Neural progenitor cell (in vitro differentiated cells): ENCODE measurements at regions not wholly inside any gene's neighbourhood (a gene's known extent, or its start where the extent isn't known, plus 50 kb on each side); places are given as distances from the start of the nearest gene placed in this dataset.

Source experiments
- DNase-seq: peaks from one replicate; pipeline ENCODE4 v3.0.0-alpha.2; 2016; ENCODE audit warnings: low spot score
- H2AFZ ChIP-seq: fragments of 200-600 bp; sonication (generic); replicated peaks from 2 replicates; pipeline ENCODE4 v1.6.1; 2016; ENCODE audit warnings: antibody characterized with exemption
- H3F3A ChIP-seq: fragments of 200-600 bp; sonication (generic); 2 replicates; pipeline ENCODE4 v1.6.1; 2016; ENCODE audit warnings: antibody characterized with exemption, low read depth
- H3K27ac ChIP-seq: fragments of 200-600 bp; sonication (generic); 2 replicates; pipeline ENCODE4 v1.5.1; 2016; ENCODE audit warnings: mild to moderate bottlenecking
- H3K27me3 ChIP-seq: fragments of 200-600 bp; sonication (generic); 2 replicates; pipeline ENCODE4 v1.6.1; 2016; ENCODE audit warnings: mild to moderate bottlenecking, moderate library complexity
- H3K36me3 ChIP-seq: fragments of 200-600 bp; sonication (generic); 2 replicates; pipeline ENCODE4 v1.5.1; 2016
- H3K4me1 ChIP-seq: fragments of 200-600 bp; sonication (generic); 2 replicates; pipeline ENCODE4 v1.6.1; 2016; ENCODE audit warnings: mixed run types
- H3K4me2 ChIP-seq: fragments of 200-600 bp; sonication (generic); 2 replicates; pipeline ENCODE4 v1.6.1; 2016
- H3K4me3 ChIP-seq: fragments of 200-600 bp; sonication (generic); 2 replicates; pipeline ENCODE4 v1.5.1; 2016
- H3K79me2 ChIP-seq: fragments of 200-600 bp; sonication (generic); 2 replicates; pipeline ENCODE4 v1.6.1; 2016; ENCODE audit warnings: low read depth
- H3K9ac ChIP-seq: fragments of 200-600 bp; sonication (generic); 2 replicates; pipeline ENCODE4 v1.6.1; 2016
- H3K9me3 ChIP-seq: fragments of 200-600 bp; sonication (generic); 2 replicates; pipeline ENCODE4 v1.5.1; 2016; ENCODE audit warnings: low read depth
- H4K20me1 ChIP-seq: fragments of 200-600 bp; sonication (generic); 2 replicates; pipeline ENCODE4 v1.6.1; 2016; ENCODE audit warnings: low read depth
- H3K27ac Mint-ChIP-seq: 3 replicates; pipeline ENCODE4 v1.8.0; 2021; ENCODE audit warnings: mixed read lengths
- H3K27me3 Mint-ChIP-seq: 2 replicates; pipeline ENCODE4 v1.8.0; 2022; ENCODE audit warnings: low read depth, mild to moderate bottlenecking, inconsistent platforms, moderate library complexity, mixed read lengths; ENCODE audit not compliant: insufficient read depth
- H3K36me3 Mint-ChIP-seq: 3 replicates; pipeline ENCODE4 v1.8.0; 2021; ENCODE audit warnings: mixed read lengths
- H3K4me1 Mint-ChIP-seq: 3 replicates; pipeline ENCODE4 v1.8.0; 2021; ENCODE audit warnings: mixed read lengths
- H3K4me3 Mint-ChIP-seq: 3 replicates; pipeline ENCODE4 v1.8.0; 2021; ENCODE audit warnings: mild to moderate bottlenecking, moderate library complexity, mixed read lengths
- H3K9me3 Mint-ChIP-seq: 3 replicates; pipeline ENCODE4 v1.8.0; 2020; ENCODE audit warnings: mixed read lengths
- CTCF ChIP-seq: fragments of 200-600 bp; sonication (generic); IDR thresholded peaks from 2 replicates; pipeline ENCODE4 v1.5.1; 2017; ENCODE audit warnings: antibody characterized with exemption, mild to moderate bottlenecking
- EZH2 ChIP-seq: fragments of 200-600 bp; sonication (generic); IDR thresholded peaks from 2 replicates; pipeline ENCODE4 v1.6.1; 2017; ENCODE audit warnings: antibody characterized with exemption, mild to moderate bottlenecking, moderate library complexity
- EZH2phosphoT487 ChIP-seq: fragments of 200-600 bp; sonication (generic); IDR thresholded peaks from 2 replicates; pipeline ENCODE4 v1.6.1; 2017; ENCODE audit warnings: antibody characterized with exemption

GRCh38 chrX:115894087-115894486, 276.5 kb upstream of the AGTR2 start:
- H3K36me3 Mint-ChIP-seq: peaks cover 55% of the 10 kb centered on the region
- Histone ChIP-seq H3K4me2 (no peak overlapping the region), H3K27ac (no peak overlapping the region), H4K20me1 (peaks cover 30% of the 10 kb centered on the region), H2AFZ (no peak overlapping the region), H3K79me2 (peaks cover 18% of the 10 kb centered on the region), H3F3A (peaks cover 6% of the 10 kb centered on the region), H3K4me1 (no peaks in the 10 kb centered on the region), H3K4me3 (no peak overlapping the region), H3K9ac (no peak overlapping the region), H3K27me3 (no peaks in the 10 kb centered on the region), H3K9me3 (no peaks in the 10 kb centered on the region), H3K36me3 (no peaks in the 10 kb centered on the region)
- no peak overlapping the region for H3K27ac Mint-ChIP-seq
- peak; percentile 36 for TF ChIP-seq CTCF
- TF ChIP-seq EZH2phosphoT487: no peak
- TF ChIP-seq EZH2: no peak
- no peaks in the 10 kb centered on the region for H3K4me1 Mint-ChIP-seq
- no peak overlapping the region for H3K4me3 Mint-ChIP-seq
- peak; percentile 13 for DNase-seq
- peaks cover 5% of the 10 kb centered on the region for H3K27me3 Mint-ChIP-seq
- peaks cover 76% of the 10 kb centered on the region for H3K9me3 Mint-ChIP-seq

GRCh38 chrX:115895678-115896329, 274.7 kb upstream of the AGTR2 start:
- H3K9ac ChIP-seq: no peak overlapping the region
- no peaks in the 10 kb centered on the region for H3K9me3 ChIP-seq
- H3F3A ChIP-seq: peaks cover 6% of the 10 kb centered on the region
- no peak overlapping the region for H3K4me3 ChIP-seq
- Mint-ChIP-seq H3K4me1 (no peaks in the 10 kb centered on the region), H3K9me3 (peaks cover 64% of the 10 kb centered on the region), H3K4me3 (no peak overlapping the region), H3K27ac (no peak overlapping the region), H3K27me3 (peaks cover 3% of the 10 kb centered on the region), H3K36me3 (peaks cover 46% of the 10 kb centered on the region)
- no peaks in the 10 kb centered on the region for H3K4me1 ChIP-seq
- H2AFZ ChIP-seq: no peak overlapping the region
- TF ChIP-seq CTCF (no peak), EZH2phosphoT487 (no peak), EZH2 (no peak)
- DNase-seq: no peak
- H3K36me3 ChIP-seq: no peaks in the 10 kb centered on the region
- H3K4me2 ChIP-seq: no peak overlapping the region
- no peak overlapping the region for H3K27ac ChIP-seq
- H3K79me2 ChIP-seq: peaks cover 10% of the 10 kb centered on the region
- no peaks in the 10 kb centered on the region for H3K27me3 ChIP-seq
- H4K20me1 ChIP-seq: peaks cover 30% of the 10 kb centered on the region

- Histone ChIP-seq H3K9ac (no peak overlapping the region), H3K79me2 (peaks cover 5% of the 10 kb centered on the region), H2AFZ (no peak overlapping the region), H3K27ac (no peak overlapping the region), H3K9me3 (no peaks in the 10 kb centered on the region), H4K20me1 (peaks cover 30% of the 10 kb centered on the region), H3K4me3 (no peak overlapping the region), H3K4me1 (no peaks in the 10 kb centered on the region), H3K36me3 (no peaks in the 10 kb centered on the region), H3K27me3 (no peaks in the 10 kb centered on the region), H3K4me2 (no peak overlapping the region), H3F3A (peaks cover 6% of the 10 kb centered on the region)
- Mint-ChIP-seq H3K4me3 (no peak overlapping the region), H3K36me3 (peaks cover 42% of the 10 kb centered on the region), H3K27me3 (peaks cover 3% of the 10 kb centered on the region), H3K27ac (no peak overlapping the region), H3K4me1 (no peaks in the 10 kb centered on the region), H3K9me3 (peaks cover 59% of the 10 kb centered on the region)
- TF ChIP-seq EZH2: no peak
- no peak for TF ChIP-seq CTCF
- no peak for TF ChIP-seq EZH2phosphoT487
- DNase-seq: no peak
Measured at GRCh38 chrX:115896362-115896761, 274.2 kb upstream of the AGTR2 start.
